ENCODE measurements at regions not wholly inside any gene's neighbourhood (a gene's known extent, or its start where the extent isn't known, plus 50 kb on each side); places are given as distances from the start of the nearest gene placed in this dataset.

DNA sequence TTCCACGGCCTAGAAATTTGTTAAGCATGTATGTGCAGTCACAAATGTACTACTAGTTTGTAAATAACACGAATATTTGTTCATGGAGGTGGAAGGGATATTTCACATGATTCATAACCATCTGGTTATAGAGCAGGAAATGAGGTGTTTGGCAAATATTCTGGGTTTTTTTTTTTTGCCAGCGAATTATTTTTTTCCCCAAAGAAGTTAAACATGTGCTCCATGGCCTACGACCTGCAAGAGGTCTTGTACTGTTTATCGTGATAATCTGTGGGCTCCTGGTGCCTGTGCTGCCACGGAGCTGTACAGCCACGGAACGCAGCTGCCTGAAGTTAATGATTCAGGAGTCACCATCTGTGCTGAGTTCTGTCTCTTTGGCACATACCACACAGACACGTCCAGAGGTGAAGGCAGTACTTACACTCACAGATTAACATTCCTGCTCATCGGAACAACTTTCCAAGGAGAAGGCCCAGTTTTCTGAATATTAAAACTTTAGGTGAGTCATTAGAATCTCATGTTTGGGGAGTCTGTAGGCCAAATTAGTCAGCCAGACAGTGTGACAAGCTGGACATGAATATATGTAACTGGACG, 156.3 kb downstream of the TMX1 start:
- peak; percentile 98 for DNase-seq (ENCODE audit: low spot score)

DNA sequence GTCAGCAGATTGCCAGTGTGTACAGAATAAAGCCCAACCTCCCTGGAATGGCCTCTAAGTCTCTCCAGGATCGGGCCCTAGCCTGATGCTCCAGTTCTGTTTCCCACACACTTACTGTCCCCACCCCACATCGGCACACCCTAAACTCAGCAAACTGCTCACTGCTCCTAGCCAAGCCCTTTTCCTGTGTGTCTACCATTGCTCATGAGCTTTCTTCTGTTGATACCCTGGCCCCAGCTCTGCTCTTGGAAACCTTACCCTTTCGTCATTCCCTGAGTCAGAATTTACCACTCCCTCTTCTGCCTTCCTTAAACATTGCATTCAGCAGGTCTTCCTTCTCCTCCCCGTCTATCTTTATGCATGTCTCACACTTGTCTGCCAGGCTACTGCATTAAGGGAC, 158.9 kb downstream of the TMX1 start:
- DNase-seq (ENCODE audit: low spot score), result peak; percentile 71

DNA sequence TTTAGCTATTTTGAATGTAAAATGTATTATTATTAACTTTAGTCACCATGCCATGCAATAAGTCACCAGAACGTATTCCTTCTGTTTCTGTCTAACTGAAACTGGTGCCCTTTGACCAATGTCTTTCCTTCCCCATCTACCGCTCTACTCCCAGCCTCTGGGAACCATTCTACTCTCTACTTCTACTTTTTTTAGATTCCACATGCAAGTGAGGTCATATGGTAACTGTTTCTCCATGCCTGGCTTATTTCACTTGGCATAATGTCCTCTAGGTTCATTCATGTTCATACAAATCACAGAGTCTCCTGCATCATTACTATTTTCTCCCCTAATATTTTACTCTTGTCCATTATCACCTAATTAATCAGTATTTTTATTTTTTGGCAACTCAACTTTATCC, 160.1 kb downstream of the TMX1 start:
- no peak for DNase-seq (ENCODE audit: low spot score)

DNA sequence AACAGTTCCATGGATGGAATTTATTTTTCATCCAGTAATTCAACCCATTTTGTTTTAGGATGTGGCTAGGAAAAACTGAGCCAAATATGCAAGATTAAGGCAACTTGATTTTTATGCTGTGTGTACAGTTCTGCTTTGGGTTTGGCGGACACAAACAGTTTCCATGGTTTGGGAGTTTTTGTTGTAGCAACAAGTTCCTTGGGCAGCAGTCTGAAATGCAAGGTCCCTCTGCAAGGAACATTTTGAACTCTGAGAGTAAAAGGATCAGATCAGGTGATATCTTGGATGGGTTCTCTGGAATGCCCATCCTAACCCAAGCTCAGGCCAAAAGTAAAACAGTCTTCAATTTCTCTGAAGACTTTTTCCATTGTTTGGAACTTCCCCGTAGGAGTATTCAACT, 161.2 kb downstream of the TMX1 start:
- DNase-seq (ENCODE audit: low spot score), result no peak

DNA sequence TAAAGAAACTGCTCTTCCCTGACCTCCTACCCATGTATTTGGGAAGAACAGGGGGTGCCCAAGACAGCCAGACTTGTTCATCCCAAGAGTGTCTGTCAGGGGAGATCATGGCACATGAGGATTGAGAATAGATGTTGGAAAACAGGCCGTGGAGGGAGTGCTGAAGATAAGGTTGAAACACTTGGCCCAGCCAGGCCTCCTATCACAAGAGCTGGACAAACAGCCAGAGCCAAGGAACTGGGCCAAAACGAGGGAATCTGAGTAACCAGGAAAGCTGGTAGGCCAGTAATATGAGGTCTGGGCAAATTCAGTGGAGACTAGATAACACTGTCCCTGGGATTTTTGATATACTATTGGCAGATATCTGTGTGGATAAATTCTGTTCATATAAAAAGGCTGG, 161.7 kb downstream of the TMX1 start:
- DNase-seq (ENCODE audit: low spot score), result no peak

DNA sequence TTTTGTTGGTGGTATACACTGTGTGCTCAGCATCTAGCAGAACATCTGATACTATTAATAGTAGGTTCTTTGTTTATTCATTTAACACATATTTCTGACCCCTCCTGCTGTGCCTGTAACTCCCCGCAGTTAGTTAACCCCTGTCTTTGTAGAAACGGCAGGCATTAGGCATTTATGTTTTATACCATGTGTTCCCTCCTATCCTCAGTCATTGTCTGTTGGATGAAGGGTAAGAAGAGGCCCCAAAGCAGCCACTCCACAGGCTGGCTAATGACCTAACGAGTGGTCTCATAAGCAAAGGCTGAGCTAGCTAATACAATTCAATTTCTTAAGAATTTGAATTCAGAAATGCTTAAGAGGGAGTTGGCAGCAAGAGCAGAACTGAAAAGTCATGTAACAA, 170.8 kb downstream of the TMX1 start:
- DNase-seq (ENCODE audit: low spot score), result no peak

DNA sequence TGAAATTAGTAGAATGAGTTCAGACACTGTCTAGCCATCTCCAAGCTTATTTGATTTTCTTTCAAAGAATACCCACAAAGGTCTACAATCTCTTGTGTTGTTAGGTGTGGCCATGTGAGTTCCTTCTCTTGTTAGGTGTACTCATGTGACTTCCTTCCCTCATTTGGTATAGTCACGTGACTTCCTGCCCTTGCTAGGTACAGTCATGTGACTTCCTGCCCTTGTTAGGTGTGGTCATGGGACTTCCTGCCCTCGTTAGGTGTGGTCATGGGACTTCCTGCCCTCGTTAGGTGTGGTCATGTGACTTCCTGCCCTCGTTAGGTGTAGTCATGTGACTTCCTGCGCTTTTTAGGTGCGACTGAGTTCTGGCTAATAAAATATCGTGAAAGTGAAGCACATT, 179.6 kb downstream of the TMX1 start:
- DNase-seq (ENCODE audit: low spot score), result no peak

DNA sequence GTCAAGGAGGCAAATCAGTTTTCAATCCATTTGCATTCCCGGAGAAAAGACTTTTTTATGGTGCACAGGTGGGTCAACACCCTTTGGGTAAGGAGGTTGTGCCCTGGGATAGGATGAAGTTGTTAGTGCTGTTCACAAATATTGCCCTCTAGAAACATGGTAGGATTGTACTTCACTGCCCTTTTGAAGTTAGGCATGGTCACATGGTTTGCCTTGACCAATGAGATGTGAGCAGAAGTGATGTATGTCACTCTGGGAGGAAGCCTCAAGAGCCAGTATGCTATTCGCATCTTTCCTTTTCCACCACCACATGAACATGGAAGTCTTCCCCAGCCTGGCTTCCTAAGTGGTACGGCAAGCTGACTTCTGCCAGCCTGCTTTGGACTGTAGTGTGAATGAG, 182.7 kb downstream of the TMX1 start:
- no peak for DNase-seq (ENCODE audit: low spot score)

DNA sequence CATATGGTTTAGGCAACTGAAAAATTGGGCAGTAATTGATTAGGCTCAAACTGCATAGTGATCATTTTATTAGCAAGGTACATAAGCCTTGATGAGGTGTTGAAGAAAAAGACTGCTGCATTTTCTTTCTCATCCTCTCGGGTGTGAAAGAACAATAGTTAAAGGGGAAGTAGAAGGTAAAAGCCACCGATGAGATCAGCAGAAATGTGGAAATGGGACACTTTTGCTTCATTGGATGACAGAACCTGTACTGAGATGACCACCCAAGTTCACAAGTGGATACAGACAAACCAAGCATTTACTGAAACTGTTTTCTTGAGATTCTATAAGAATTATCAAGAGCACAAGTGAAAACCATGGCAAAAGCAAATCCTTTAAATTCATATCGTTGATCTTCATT, 184.0 kb downstream of the TMX1 start:
- DNase-seq (ENCODE audit: low spot score), result no peak

DNA sequence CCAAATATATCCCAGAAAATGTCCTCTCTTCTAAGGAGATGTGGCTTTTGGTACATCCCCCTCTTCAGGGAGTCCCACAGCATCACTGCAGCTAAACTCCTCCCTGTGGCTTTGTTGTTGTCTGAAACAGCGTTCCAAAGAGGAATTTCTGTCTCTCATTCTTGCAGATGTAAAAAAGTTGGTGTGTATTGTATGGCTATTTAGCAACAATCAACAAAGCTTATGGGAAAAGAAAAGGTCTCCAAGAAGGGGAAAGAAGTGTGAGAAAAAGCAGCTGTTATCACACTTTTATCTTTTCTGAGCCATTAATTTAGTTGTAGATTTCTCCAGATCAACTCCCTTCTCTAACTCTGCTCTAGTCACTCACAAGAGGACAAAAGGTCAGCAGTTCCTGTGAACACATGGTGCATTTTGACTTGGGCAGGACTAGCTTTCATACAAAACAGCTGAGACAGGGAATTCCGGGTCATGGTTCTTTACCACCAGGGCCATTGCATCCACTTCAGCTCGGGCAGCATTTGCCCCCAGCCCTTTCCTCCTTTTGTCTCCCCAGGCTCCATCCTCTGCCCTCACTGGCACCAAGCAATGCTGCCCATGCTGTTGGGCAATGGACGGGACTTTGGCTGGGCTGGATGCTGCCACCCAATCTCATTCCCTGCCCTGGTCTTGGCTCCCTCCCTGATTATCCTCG, 184.7 kb downstream of the TMX1 start:
- no peak for DNase-seq (ENCODE audit: low spot score)

DNA sequence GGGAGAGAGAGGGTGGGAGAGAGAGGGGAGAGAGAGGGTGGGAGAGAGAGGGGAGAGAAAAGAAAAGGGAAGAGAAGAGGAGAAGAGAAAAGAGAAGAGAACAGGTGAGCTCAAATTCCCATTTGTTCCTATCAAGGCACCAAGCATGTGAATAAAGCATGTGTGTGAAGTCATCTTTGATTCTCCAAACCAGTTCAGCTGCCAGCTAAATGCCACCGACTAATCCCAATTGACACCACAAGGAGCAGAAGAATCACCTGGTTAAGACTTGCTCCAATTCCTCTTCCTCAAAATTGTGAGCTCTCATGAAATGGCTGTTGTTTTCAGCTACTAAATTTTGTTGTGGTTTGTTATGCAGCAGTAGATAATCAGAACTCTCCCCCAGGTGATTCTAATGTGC, 188.9 kb downstream of the TMX1 start:
- DNase-seq (ENCODE audit: low spot score), result no peak

DNA sequence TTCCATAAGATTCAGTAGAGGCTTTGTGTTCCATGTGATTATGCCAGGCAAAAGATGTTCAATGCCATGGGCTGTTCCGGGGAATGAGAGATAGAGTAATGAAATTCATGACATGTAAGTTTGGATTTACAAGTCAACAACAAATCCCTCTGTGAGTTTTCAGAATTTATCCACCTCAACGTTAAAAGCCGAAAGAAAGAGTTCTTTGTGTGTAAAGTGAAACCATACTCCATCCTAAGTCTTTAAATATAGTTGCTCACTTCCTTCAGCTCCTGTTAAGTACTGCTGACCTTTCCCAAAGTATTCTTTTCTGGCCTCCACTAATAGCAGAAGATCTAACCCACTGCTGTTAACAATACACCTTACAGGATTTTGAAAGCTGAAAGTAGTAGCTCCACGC, 190.0 kb downstream of the TMX1 start:
- DNase-seq (ENCODE audit: low spot score), result no peak

DNA sequence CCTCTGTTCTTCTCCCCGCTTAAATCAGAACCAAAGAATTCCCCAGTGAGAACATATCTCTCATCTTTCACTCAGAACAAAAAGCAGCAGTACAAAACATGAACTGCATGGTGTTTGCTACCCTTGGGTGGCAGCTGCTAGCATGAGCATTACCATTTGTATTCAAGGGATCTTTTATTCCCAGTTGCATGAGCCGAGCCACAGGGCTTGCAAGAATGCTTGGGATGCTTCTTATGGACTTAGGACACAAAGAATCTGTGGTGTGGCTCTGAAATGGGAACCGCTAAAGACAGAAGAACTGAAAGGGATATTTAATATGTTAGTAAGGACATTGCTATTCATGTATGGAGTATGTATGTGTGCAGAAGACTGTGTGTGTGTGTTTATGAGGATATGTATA, 190.6 kb downstream of the TMX1 start:
- no peak for DNase-seq (ENCODE audit: low spot score)

DNA sequence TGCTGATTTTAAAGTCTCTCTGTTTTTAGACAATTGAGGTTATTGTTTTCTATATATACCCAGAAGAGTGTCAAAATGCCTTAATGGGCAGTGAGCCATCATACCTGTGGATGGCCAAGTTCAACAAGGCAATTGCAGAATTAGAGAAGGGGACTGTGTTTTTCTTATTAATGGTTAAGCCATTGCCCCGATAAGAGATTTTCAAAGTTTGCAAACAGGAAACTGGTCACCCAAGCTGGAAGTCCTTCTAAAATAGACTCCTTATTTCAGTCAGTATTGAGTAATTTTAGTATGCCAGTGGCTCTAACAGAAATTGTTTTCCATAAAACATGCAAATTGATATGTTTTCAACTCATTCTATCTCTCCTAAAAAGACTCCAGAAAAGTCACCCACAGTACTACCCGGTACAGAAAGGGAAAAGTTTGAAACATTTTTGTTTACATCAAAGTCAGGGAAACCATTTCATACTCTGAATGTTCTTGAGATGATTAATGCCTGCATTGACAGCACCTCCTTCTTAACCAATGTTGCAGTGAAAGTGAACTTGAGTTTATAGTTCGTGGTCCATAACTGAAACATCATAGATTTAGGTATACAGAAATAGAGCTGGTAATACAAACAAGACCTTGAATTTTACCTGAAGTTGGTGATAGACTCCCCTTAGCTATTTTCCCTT, 191.1 kb downstream of the TMX1 start:
- no peak for DNase-seq (ENCODE audit: low spot score)

DNA sequence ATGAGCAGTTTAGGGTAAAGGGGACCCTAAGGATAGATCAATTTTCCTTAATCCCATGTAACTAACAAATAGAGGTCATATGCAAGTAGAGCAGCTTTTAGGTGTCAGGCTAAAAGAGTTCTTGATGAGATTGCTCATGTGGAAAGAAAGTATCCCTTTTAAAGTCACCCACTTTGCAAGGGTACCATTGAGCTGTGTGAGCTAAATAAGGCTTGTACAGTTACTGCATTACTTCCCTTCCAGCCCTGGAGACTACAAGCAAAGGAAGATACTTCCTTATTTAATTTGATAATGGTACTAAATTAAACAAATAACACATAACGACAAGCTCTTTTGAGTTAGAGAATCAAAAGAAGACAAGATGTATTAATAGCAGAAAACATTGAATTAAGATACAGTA, 191.7 kb downstream of the TMX1 start:
- DNase-seq (ENCODE audit: low spot score), result no peak

DNA sequence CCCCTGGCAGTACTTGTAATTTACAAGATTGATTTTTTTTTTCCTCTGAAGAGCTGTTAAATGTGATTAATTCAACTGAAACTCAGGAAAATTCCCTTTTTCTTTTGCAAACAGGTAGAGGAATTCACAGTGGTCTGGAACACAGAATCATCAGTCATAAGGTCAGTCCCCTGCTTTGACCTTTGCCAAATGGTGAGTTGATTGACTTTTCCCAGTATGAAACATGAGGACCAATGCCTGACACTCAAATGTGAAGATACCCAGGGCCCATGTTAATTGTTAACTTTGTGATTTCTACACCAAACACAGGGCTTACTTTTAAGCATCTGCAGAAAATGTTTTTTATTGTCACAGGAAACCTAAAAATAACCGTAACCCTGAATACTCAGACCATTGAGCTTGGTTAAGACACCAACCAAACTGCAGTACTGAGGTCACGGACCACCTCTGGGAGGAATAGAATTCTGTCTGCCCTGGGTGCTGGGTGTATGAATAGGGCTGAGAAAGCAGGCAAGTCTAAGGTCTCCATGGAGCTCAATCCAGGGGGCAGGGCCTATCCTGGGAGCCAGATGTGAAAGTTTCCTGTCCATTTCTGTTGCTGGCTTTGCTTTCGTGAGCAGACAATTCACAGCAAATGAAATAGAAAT, 192.4 kb downstream of the TMX1 start:
- DNase-seq (ENCODE audit: low spot score), result no peak

DNA sequence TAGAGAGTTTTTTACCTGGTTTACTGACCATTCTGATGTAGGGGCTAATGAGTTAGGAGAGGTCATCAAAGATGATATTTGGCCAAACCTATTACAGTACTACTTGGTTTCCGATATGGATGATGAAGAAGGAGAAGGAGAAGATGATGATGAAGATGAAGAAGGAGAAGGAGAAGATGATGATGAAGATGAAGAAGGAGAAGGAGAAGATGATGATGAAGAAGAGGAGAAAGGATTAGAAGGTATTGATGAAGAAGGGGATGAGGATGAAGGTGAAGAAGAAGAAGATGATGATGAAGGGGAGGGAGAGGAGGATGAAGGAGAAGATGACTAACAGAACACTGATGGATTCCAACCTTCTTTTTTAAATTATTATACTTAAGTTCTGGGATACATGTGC, 196.6 kb downstream of the TMX1 start:
- DNase-seq (ENCODE audit: low spot score), result no peak

DNA sequence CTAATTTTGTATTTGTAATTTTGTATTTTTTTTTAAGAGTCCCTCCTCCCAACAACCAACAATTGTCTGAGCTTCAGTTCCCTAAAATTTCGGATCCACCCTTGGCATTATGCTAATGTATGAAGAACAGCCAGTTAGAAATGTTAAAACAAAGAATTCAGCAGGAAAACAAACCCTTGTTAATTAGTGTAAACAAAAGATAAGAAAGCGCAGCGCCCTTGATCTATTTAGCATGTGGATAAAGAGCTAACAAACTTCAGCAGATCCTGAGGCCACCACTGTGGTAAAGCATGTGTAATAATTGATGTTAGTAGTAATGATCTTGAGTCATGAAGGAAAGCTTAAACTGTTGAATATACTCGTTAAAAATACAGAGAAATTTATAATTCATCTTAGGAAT, 199.8 kb downstream of the TMX1 start:
- DNase-seq (ENCODE audit: low spot score), result no peak

DNA sequence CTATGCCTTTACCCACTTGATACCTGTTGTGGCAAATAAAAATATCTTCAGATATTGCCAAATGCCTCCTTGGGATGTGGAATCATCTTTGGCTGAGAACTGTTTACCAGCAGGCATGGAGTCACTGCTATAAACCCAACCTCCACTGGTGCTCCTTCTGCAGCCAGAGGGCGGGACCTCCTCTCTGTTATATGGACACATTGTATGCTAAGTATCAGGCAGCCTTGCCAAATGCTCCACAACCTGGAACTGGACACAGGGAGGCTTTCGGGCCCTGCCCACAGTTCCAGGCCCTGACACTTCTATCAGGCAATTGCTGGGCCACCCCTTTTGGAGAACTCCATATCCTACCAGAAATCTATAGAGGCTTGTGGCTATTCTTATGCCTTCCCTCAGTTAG, 201.0 kb downstream of the TMX1 start:
- no peak for DNase-seq (ENCODE audit: low spot score)

DNA sequence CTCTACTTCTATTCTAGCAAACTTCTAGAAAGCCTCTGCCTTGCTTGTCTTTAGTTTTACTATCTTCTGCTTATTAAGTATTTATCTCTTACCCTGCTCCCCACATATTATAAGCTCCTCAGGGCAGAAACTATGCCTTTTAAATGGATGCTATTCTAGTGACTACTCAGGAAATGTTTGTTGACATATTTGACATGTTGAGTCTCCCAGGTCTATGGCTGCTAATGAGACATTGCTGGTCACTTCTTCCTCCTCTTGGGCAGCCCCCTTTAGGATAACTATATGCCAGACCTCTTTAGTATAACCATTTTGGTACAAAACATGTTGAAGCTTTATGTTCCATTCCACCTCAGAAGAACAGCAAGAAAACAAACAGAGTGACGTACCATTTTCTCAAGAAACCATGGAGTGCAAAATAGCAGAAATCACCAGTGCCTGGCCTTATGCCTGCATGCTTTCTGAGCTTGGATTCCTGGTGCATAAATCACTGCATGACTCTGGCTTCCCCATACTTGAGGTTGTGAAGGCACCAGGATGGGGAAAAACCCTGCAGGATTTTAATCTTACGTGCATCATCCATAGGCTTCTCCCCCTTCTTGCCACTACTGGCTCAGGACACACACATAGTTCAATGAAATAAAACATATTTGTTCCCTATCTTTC, 202.6 kb downstream of the TMX1 start:
- peak; percentile 64 for DNase-seq (ENCODE audit: low spot score)

DNA sequence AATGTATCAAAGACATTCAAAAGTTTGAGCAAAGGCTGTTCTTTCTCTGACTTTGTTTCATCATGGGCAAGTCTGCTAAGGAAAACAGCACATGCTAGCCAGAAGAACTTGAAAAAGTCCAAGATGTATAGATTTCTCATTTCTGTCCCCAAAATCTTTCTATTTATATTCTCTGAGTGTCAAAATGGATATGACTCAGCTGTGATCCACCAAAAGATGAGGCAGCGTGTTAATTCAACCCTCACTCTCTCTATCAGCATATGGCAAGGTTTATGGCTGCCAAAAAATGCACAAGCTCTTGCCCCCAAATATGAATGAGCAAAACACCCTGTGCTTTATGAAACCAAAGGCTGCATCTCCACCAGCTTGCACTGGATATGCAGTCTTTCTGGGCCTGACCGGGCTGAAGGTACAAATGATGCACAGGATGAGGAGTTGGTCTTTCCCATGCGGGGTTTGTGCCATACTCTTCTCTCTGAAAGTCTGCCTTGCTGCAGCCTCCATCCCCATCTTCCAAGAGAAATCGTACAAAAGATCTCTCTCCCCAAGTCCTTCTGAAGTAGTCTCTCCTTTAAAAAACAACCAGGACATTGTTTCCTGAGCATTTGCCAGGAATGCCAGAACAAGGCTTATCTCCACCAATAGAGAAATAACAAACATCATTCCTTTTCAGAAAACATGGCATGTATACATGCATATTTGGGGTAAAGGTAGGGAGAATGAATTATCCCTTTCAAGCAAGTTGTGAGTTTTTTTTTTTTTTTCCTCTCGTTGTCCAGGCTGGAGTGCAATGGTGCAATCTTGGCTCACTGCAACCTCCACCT, 203.4 kb downstream of the TMX1 start:
- no peak for DNase-seq (ENCODE audit: low spot score)

Data from kidney capillary endothelial cell (primary cell).